Smooth muscle cell (in vitro differentiated cells): ENCODE measurements at regions not wholly inside any gene's neighbourhood (a gene's known extent, or its start where the extent isn't known, plus 50 kb on each side); places are given as distances from the start of the nearest gene placed in this dataset.

ENCODE experiments used
- DNase-seq: peaks from one replicate; lab custom pipeline; 2025; ENCODE audit not compliant: unreplicated experiment; lab: John Stamatoyannopoulos, UW
- H2AFZ ChIP-seq: fragments of 200-600 bp; sonication (generic); 2 replicates; pipeline ENCODE4 v1.6.0; 2016; ENCODE audit warnings: antibody characterized with exemption, low read depth, mild to moderate bottlenecking
- H3F3A ChIP-seq: fragments of 200-600 bp; sonication (generic); 2 replicates; pipeline ENCODE4 v1.6.0; 2017; ENCODE audit warnings: antibody characterized with exemption, low read depth
- H3K27ac ChIP-seq: fragments of 200-600 bp; sonication (generic); 2 replicates; pipeline ENCODE4 v1.5.1; 2016; ENCODE audit warnings: low read depth, mild to moderate bottlenecking
- H3K27me3 ChIP-seq: fragments of 200-600 bp; sonication (generic); 2 replicates; pipeline ENCODE4 v1.6.1; 2016; ENCODE audit warnings: low read depth, mild to moderate bottlenecking
- H3K36me3 ChIP-seq: fragments of 200-600 bp; sonication (generic); 2 replicates; pipeline ENCODE4 v1.5.1; 2016; ENCODE audit warnings: low read depth
- H3K4me1 ChIP-seq: fragments of 200-600 bp; sonication (generic); 2 replicates; pipeline ENCODE4 v1.5.1; 2016; ENCODE audit warnings: low read depth
- H3K4me2 ChIP-seq: fragments of 200-600 bp; sonication (generic); 2 replicates; pipeline ENCODE4 v1.6.0; 2016; ENCODE audit warnings: mild to moderate bottlenecking
- H3K4me3 ChIP-seq: fragments of 200-600 bp; sonication (generic); 2 replicates; pipeline ENCODE4 v1.5.1; 2016; ENCODE audit warnings: mild to moderate bottlenecking
- H3K79me2 ChIP-seq: fragments of 200-600 bp; sonication (generic); 2 replicates; pipeline ENCODE4 v1.6.0; 2016; ENCODE audit warnings: low read depth, mild to moderate bottlenecking
- H3K9ac ChIP-seq: fragments of 200-600 bp; sonication (generic); 2 replicates; pipeline ENCODE4 v1.6.0; 2016; ENCODE audit warnings: low read depth
- H3K9me3 ChIP-seq: fragments of 200-600 bp; sonication (generic); replicated peaks from 2 replicates; pipeline ENCODE4 v1.5.1; 2016; ENCODE audit warnings: low read depth
- H4K20me1 ChIP-seq: fragments of 200-600 bp; sonication (generic); 2 replicates; pipeline ENCODE4 v1.6.0; 2016; ENCODE audit warnings: low read depth
- WGBS: methylation state at CpG from one replicate; pipeline ENCODE4 v1.1.7; 2016; ENCODE audit warnings: low lambda C conversion rate; 5-methylcytosine and 5-hydroxymethylcytosine counted together
- TF ChIP-seq, protein P1 (sequence below): fragments of 200-600 bp; sonication (generic); IDR thresholded peaks from 2 replicates; pipeline ENCODE4 v1.5.1; 2017; ENCODE audit warnings: borderline replicate concordance, mild to moderate bottlenecking, antibody characterized with exemption; ENCODE audit not compliant: insufficient read depth, poor library complexity, severe bottlenecking

DNA sequence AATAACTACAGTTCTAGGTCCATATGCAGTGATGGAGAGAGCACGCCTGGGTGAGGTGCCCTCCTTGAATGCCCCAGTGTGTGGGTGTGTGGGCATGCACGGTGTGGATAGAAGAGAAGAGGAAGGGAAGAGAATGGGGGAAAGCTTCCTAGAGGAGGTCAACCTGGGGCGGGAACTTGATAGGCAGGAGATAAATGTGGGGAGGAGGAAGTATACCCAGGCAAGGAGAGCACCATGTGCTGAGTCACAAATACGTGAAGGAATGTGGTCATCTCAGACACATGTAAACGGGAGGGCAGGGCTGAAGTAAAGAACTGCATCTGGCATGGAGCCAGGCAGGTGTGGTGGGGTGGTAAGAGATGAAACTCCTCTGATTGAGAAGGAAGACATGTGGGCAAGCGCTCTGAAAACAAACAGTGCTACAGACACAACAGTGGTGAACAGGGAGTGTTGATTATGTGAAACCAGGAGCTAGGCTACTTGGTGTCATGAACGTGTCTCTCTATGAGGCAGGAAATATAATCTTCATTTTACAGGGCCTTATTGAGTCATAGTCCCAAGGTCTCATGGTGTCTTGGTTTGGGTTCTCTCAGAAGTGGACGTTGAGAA lies 61.5 kb upstream of the EED start:
- Histone ChIP-seq H3K36me3 (no peaks in the 10 kb centered on the region), H2AFZ (peak overlapping the region; percentile 4), H3K9ac (peak overlapping the region; percentile 16), H3K27ac (peak overlapping the region; percentile 79), H3K79me2 (no peaks in the 10 kb centered on the region), H3K4me1 (peaks cover 3% of the 10 kb centered on the region), H3K27me3 (no peaks in the 10 kb centered on the region), H3K4me2 (peak overlapping the region; percentile 53), H4K20me1 (no peaks in the 10 kb centered on the region), H3F3A (peaks cover 5% of the 10 kb centered on the region), H3K9me3 (no peaks in the 10 kb centered on the region), H3K4me3 (no peak overlapping the region)
- TF ChIP-seq, protein P1, sequence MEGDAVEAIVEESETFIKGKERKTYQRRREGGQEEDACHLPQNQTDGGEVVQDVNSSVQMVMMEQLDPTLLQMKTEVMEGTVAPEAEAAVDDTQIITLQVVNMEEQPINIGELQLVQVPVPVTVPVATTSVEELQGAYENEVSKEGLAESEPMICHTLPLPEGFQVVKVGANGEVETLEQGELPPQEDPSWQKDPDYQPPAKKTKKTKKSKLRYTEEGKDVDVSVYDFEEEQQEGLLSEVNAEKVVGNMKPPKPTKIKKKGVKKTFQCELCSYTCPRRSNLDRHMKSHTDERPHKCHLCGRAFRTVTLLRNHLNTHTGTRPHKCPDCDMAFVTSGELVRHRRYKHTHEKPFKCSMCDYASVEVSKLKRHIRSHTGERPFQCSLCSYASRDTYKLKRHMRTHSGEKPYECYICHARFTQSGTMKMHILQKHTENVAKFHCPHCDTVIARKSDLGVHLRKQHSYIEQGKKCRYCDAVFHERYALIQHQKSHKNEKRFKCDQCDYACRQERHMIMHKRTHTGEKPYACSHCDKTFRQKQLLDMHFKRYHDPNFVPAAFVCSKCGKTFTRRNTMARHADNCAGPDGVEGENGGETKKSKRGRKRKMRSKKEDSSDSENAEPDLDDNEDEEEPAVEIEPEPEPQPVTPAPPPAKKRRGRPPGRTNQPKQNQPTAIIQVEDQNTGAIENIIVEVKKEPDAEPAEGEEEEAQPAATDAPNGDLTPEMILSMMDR: no peak
- no peak for DNase-seq
- WGBS: 58% methylated on average over 8 of the region's 8 CpGs

DNA sequence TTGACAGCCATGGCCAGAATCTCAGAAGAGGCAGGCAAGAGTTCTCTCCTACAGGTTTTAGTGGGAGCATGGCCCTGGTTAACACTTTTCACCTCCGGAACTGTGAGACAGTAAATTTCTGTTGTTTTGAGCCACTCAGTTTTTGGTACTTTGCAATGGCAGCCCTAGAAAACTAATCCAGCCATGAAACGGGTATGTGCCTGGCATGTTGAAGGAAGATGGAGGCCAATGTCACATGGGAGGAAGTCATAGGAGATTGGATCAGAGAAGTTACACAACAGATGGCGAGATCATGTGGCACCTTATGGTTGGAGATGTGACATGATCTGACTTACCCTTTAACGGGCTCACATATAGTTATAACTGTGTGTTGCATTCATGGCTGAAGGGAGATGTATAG lies 63.2 kb upstream of the EED start:
- Histone ChIP-seq H3F3A (peaks cover 5% of the 10 kb centered on the region), H3K79me2 (no peaks in the 10 kb centered on the region), H2AFZ (no peak overlapping the region), H4K20me1 (no peaks in the 10 kb centered on the region), H3K9me3 (no peaks in the 10 kb centered on the region), H3K27ac (no peak overlapping the region), H3K27me3 (no peaks in the 10 kb centered on the region), H3K4me2 (no peak overlapping the region), H3K4me1 (peaks cover 3% of the 10 kb centered on the region), H3K9ac (no peak overlapping the region), H3K36me3 (no peaks in the 10 kb centered on the region), H3K4me3 (no peak overlapping the region)
- TF ChIP-seq, protein P1: no peak
- WGBS: 71% methylated on average over 4 of the region's 4 CpGs
- DNase-seq: no peak

DNA sequence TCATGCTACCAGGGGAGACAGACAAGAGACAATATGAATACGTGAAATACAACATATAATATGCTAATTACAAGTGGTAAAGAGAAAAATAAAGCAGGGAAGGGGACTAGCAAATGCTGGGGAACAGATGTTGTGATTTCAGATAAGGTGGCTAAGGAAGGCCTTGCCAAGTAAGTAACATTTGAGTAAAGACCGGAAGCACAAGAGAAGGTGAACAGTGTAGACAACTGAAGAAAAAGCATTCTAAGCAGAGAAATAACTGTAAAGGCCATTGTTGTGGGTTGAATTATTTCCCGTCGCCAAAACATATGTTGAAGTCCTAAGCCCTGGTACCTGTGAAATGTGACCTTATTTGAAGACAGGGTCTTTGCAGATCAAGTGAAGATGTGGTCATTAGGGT lies 63.7 kb upstream of the EED start:
- H3K4me2 ChIP-seq: no peak overlapping the region
- no peaks in the 10 kb centered on the region for H3K9me3 ChIP-seq
- no peaks in the 10 kb centered on the region for H3K79me2 ChIP-seq
- H3K9ac ChIP-seq: no peak overlapping the region
- H2AFZ ChIP-seq: no peak overlapping the region
- WGBS: 97% methylated on average over 4 of the region's 4 CpGs
- H3K27ac ChIP-seq: peak overlapping the region; percentile 86
- no peak for DNase-seq
- H3K4me1 ChIP-seq: peaks cover 3% of the 10 kb centered on the region
- no peaks in the 10 kb centered on the region for H4K20me1 ChIP-seq
- no peaks in the 10 kb centered on the region for H3K36me3 ChIP-seq
- peaks cover 5% of the 10 kb centered on the region for H3F3A ChIP-seq
- TF ChIP-seq, protein P1: no peak
- no peaks in the 10 kb centered on the region for H3K27me3 ChIP-seq
- no peak overlapping the region for H3K4me3 ChIP-seq

DNA sequence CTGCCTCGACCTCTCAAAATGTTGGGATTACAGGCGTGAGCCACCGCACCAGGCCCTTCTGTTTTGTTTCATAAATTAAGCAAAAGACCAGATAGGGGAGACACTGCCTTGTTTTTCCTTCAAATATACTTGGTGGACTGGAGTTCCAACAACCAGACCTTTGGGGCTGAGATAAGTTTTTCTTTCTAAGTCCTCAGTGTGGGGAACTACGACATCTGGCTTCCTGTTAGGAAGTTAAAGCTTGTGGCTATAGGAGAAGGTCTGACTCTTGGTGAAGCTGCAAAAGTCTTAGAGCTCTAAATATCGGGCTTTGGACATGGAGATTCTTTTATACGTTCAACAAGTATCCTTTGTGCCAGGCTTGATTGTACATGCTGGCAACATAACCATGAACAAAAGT lies 64.1 kb upstream of the EED start:
- DNase-seq: no peak
- Histone ChIP-seq H2AFZ (no peak overlapping the region), H3K9ac (no peak overlapping the region), H3K27me3 (no peaks in the 10 kb centered on the region), H3K9me3 (no peaks in the 10 kb centered on the region), H4K20me1 (no peaks in the 10 kb centered on the region), H3K4me3 (no peak overlapping the region), H3K4me2 (no peak overlapping the region), H3K27ac (peak overlapping the region; percentile 86), H3K79me2 (no peaks in the 10 kb centered on the region), H3F3A (peaks cover 6% of the 10 kb centered on the region), H3K36me3 (no peaks in the 10 kb centered on the region), H3K4me1 (peaks cover 3% of the 10 kb centered on the region)
- WGBS: 73% methylated on average over 6 of the region's 6 CpGs
- TF ChIP-seq, protein P1: no peak
